Kidney tubule cell (primary cell): ENCODE measurements at regions not wholly inside any gene's neighbourhood (a gene's known extent, or its start where the extent isn't known, plus 50 kb on each side); places are given as distances from the start of the nearest gene placed in this dataset.

ENCODE experiments used
- DNase-seq: peaks from one replicate; pipeline ENCODE4 v3.0.0-alpha.2; 2018; ENCODE audit warnings: low spot score

- DNase-seq, result no peak
Measured at GRCh38 chr1:22376546-22376945, 75.1 kb upstream of the ZBTB40 start.

- peak; percentile 12 for DNase-seq
Measured at GRCh38 chr1:22376976-22377375, 74.7 kb upstream of the ZBTB40 start.

- no peak for DNase-seq
Measured at GRCh38 chr1:22379566-22379965, 72.1 kb upstream of the ZBTB40 start.

GRCh38 chr1:22380024-22380785 lies 71.4 kb upstream of the ZBTB40 start:
- peak; percentile 7 for DNase-seq

- DNase-seq, result no peak
Measured at GRCh38 chr1:22383526-22384294, 67.9 kb upstream of the ZBTB40 start.

- DNase-seq, result no peak
Measured at GRCh38 chr1:22385537-22385936, 66.1 kb upstream of the ZBTB40 start.

- DNase-seq, result no peak
Measured at GRCh38 chr1:22386774-22387173, 64.9 kb upstream of the ZBTB40 start.

- no peak for DNase-seq
Measured at GRCh38 chr1:22387919-22388580, 63.6 kb upstream of the ZBTB40 start.

GRCh38 chr1:22388671-22389450 lies 62.8 kb upstream of the ZBTB40 start:
- DNase-seq, result no peak

GRCh38 chr1:22393587-22393986 lies 58.1 kb upstream of the ZBTB40 start:
- DNase-seq, result no peak

- DNase-seq, result no peak
Measured at GRCh38 chr1:22398656-22399420, 52.8 kb upstream of the ZBTB40 start.

GRCh38 chr1:22399421-22400091 lies 52.1 kb upstream of the ZBTB40 start:
- no peak for DNase-seq
